ENCODE measurements at regions not wholly inside any gene's neighbourhood (a gene's known extent, or its start where the extent isn't known, plus 50 kb on each side); places are given as distances from the start of the nearest gene placed in this dataset.

- DNase-seq (ENCODE audit: low spot score), result no peak
These were observed 417.3 kb upstream of the ARID1B start for GRCh38 chr6:156359912-156360311.

DNA sequence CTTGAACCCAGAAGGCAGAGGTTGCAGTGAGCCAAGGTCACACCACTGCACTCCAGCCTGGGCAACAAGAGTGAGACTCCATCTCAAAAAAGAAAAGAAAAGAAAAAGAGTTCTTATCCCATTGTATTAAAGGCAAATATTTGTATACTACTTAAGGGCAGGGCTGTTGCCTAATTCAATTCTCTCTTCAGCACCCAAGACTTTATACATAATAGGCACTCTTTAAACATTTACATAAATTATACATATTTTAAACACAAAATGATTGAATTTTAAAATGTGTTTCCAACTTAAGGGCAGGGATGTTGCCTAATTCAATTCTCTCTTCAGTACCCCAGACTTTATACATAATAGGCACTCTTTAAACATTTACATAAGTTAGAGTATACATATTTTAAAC lies 424.3 kb upstream of the ARID1B start:
- DNase-seq (ENCODE audit: low spot score), result no peak

- no peak for DNase-seq (ENCODE audit: low spot score)
These were observed 425.7 kb upstream of the ARID1B start for GRCh38 chr6:156351346-156351966.

DNA sequence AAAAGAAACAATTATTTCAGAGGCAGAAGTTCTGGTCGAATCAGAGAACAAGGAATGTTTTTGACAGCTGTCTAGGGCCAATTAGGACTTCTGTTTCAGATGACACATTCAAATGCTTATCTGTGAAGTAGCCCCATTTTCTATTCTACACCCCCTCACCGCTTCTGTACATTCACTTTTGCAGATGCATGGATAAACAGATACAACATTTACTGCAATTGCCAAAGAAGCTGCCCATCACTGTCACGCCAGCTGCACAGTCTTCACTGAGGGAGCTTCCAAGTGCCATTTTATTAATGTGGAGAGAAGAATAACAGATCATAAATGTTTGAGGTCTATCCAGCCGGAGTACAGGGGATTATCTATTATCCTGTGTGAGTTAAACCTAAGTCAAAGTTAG lies 426.8 kb upstream of the ARID1B start:
- DNase-seq (ENCODE audit: low spot score), result no peak

GRCh38 chr6:156348849-156349248 lies 428.3 kb upstream of the ARID1B start:
- no peak for DNase-seq (ENCODE audit: low spot score)

DNA sequence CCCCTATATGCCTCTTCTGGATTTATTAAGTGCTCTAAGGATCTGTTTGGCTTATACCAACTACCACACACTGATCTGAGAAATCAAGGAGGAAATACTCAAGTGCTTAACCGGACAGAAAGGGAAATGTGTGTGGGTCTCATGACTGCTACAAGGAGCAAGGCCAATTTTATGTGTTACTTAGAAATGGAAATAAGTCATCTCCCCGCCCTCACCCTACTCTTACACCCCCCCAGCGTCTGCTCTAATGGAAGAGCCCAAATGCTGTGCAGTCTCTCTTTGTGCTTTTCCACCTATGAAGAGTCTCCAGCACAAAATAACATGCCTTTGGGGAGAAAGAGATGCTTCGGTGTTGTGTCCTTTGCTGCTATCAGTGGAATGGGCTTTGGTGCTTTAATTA lies 428.8 kb upstream of the ARID1B start:
- no peak for DNase-seq (ENCODE audit: low spot score)

- no peak for DNase-seq (ENCODE audit: low spot score)
These were observed 429.5 kb upstream of the ARID1B start for GRCh38 chr6:156347656-156348055.

DNA sequence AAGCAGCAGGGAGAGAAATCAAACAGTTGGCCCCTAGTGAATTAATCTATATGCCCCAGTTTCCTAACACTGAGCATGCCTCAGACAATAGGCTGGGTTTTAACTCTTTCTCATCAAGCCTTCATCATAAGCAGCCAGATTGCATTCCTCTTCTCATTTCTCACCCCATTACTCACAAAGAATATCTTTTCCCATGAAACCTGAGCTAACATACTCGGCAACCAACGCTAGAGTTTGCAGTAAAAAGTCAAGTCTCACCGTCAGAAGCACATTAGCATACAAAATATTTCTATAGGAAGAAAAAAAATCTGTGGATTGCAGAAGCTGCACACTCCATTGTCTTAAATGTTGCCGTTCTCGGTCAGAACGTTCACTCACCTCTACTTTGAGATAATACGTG lies 429.9 kb upstream of the ARID1B start:
- no peak for DNase-seq (ENCODE audit: low spot score)

- no peak for DNase-seq (ENCODE audit: low spot score)
These were observed 431.5 kb upstream of the ARID1B start for GRCh38 chr6:156345700-156346099.

GRCh38 chr6:156344491-156344890 lies 432.7 kb upstream of the ARID1B start:
- DNase-seq (ENCODE audit: low spot score), result no peak

- no peak for DNase-seq (ENCODE audit: low spot score)
These were observed 439.4 kb upstream of the ARID1B start for GRCh38 chr6:156337801-156338200.

DNA sequence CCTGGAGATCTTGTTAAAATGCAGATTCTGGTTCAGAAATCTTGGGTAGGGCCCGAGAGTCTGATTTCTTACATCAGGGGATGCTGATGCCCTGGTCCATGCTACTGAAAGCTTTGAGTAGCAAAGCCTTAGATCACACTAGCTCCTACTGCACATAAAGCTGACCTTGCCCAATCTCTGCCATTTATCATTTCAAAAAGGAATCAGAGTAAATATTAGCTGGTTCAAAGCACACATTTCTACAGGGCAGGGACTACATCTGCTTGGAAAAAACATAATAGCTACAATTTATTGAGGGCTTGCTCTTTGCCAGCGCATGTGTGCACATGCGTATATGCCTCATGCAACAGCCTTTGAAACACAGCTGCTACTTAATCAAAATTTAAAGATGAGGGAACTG lies 440.4 kb upstream of the ARID1B start:
- DNase-seq (ENCODE audit: low spot score), result no peak

GRCh38 chr6:156336089-156336488 lies 441.1 kb upstream of the ARID1B start:
- no peak for DNase-seq (ENCODE audit: low spot score)

GRCh38 chr6:156334966-156335365 lies 442.2 kb upstream of the ARID1B start:
- no peak for DNase-seq (ENCODE audit: low spot score)

- DNase-seq (ENCODE audit: low spot score), result no peak
These were observed 457.5 kb upstream of the ARID1B start for GRCh38 chr6:156319707-156320106.

GRCh38 chr6:156316583-156317125 lies 460.5 kb upstream of the ARID1B start:
- no peak for DNase-seq (ENCODE audit: low spot score)

DNA sequence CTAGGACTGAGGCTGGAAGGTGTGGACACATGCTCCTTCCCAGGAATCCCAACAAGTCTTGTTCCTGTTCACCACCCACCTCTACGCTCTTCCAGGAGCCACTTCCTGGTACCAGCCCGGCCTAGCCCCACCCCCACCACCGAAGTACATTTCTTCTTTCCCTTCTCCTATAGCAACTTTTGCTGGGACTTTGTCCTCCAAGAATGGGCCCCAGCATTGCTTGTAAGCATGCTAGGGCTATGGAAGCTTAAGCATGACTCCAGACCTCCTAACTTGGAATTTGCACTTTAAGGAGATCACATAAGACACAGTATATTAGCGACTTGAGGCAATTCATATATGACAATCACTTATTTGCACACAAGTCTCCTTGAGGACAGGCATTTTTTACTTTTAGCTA lies 462.0 kb upstream of the ARID1B start:
- DNase-seq (ENCODE audit: low spot score), result no peak

- no peak for DNase-seq (ENCODE audit: low spot score)
These were observed 464.1 kb upstream of the ARID1B start for GRCh38 chr6:156313037-156313436.

- DNase-seq (ENCODE audit: low spot score), result no peak
These were observed 465.9 kb upstream of the ARID1B start for GRCh38 chr6:156311291-156311690.

GRCh38 chr6:156310701-156311100 lies 466.5 kb upstream of the ARID1B start:
- DNase-seq (ENCODE audit: low spot score), result no peak

DNA sequence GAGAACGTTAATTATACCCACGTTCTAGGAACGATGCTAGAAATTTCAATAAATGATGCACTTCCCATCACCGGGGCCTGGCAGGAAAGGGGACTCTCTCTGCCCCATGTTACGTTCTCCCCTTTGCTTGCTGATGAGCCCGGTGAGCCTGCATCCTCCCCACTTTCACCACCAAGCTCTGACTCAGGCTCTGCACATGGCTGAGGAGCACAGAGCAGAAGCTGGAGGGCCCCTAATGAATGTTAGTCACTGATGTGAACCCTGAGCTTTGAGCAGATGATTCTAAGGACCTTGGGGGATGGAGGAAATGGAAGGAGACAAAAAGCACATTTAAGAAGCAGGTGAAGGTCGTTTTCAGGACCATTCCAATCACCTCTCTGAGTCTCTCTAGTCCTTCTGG lies 468.2 kb upstream of the ARID1B start:
- no peak for DNase-seq (ENCODE audit: low spot score)

- DNase-seq (ENCODE audit: low spot score), result no peak
These were observed 468.6 kb upstream of the ARID1B start for GRCh38 chr6:156308604-156309003.

GRCh38 chr6:156306531-156306930 lies 470.6 kb upstream of the ARID1B start:
- no peak for DNase-seq (ENCODE audit: low spot score)

DNA sequence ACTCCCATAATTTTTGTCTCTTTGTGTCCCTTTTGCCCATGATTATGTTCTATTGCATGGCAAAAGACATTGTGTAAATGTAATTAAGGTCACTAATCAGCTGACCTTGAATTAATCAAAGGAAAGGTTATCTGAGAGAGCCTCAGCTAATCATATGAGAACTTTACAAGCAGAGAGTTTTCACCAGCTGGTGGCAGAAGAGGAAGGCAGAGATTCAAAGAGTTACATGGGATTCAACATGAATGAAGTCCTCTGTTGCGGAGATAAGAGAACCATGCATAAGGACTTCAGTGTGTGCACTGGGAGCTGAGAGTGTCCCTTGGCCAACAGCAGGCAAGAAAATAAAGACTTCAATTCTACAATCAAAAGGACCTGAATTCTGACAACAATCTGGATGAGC lies 494.1 kb upstream of the ARID1B start:
- DNase-seq (ENCODE audit: low spot score), result no peak

DNA sequence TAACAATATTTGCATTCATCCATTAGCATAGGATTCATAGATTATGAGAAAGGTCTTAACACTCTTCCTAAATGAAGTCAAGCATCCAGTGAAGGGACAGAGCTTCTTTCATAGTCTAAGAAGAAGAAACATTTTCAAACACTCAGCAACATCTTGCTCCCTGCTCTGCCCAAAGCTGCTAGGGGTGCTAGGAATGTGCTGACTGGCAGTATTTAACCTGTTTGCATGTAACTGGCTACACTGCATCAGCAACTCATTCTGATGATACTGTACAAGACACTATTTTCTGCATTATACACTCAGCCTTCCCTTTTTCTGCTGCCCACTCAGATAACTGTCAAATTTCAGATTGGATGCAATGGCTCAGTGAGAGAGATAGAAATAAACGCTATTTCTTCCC lies 495.1 kb upstream of the ARID1B start:
- DNase-seq (ENCODE audit: low spot score), result no peak
